ENCODE measurements at regions not wholly inside any gene's neighbourhood (a gene's known extent, or its start where the extent isn't known, plus 50 kb on each side); places are given as distances from the start of the nearest gene placed in this dataset.

GRCh38 chr1:191895049-191895448 is 263.2 kb upstream of the RGS18 start:
- H3K4me1 Mint-ChIP-seq (ENCODE audit: low read depth), result no peaks in the 10 kb centered on the region

GRCh38 chr1:191895462-191896058 is 262.7 kb upstream of the RGS18 start:
- Mint-ChIP-seq H3K4me1 (ENCODE audit: low read depth) (no peaks in the 10 kb centered on the region), H3K27ac (no peak overlapping the region), H3K27me3 (ENCODE audit: insufficient read depth) (no peaks in the 10 kb centered on the region; the same call in 1 of the 2 replicates), H3K4me3 (no peak overlapping the region), H3K9me3 (peaks cover 36% of the 10 kb centered on the region), H3K36me3 (ENCODE audit: low read depth) (no peaks in the 10 kb centered on the region)
- DNase-seq, result no peak
- no peak for TF ChIP-seq CTCF (IDR thresholded peaks at IDR 0.05)

More at GRCh38 chr1:191895049-191895448, 263.2 kb upstream of the RGS18 start:
- H3K4me3 Mint-ChIP-seq, result no peak overlapping the region
- H3K27ac Mint-ChIP-seq, result no peak overlapping the region
- peaks cover 31% of the 10 kb centered on the region for H3K9me3 Mint-ChIP-seq
- H3K27me3 Mint-ChIP-seq (ENCODE audit: insufficient read depth), result no peaks in the 10 kb centered on the region; the same call in 1 of the 2 replicates
- no peak for DNase-seq
- no peaks in the 10 kb centered on the region for H3K36me3 Mint-ChIP-seq (ENCODE audit: low read depth)
- no peak for TF ChIP-seq CTCF (IDR thresholded peaks at IDR 0.05)

GRCh38 chr1:191897134-191897533 is 261.1 kb upstream of the RGS18 start:
- no peak for TF ChIP-seq CTCF (IDR thresholded peaks at IDR 0.05)
- Mint-ChIP-seq H3K27ac (no peak overlapping the region), H3K4me3 (no peak overlapping the region)

DNA sequence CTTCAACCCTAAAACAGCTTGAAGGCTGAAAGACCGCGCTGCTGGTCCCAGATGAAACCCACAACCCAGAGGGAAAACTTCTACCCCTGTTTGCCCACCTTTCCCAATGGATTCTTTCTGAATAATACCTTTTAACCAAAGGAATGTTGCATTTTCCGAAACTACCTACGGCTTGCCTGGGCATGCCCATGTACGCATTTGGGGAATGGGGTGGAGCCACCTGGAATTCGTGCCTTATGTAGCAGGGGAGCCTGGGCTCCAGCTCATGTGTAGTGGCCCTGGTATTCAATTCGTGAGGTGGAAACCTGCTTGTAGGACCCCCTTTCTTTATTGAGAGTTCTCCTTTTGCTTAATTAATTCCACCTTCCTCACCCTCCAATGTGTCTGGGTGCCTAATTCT is 256.6 kb upstream of the RGS18 start:
- no peaks in the 10 kb centered on the region for H3K36me3 Mint-ChIP-seq (ENCODE audit: low read depth)
- peaks cover 40% of the 10 kb centered on the region for H3K9me3 Mint-ChIP-seq
- H3K27ac Mint-ChIP-seq, result no peak overlapping the region
- H3K27me3 Mint-ChIP-seq (ENCODE audit: insufficient read depth), result no peaks in the 10 kb centered on the region
- no peak for TF ChIP-seq CTCF (IDR thresholded peaks at IDR 0.05)
- no peak overlapping the region for H3K4me3 Mint-ChIP-seq
- no peaks in the 10 kb centered on the region for H3K4me1 Mint-ChIP-seq (ENCODE audit: low read depth)
- no peak for DNase-seq

More at GRCh38 chr1:191897134-191897533, 261.1 kb upstream of the RGS18 start:
- no peak for DNase-seq
- no peaks in the 10 kb centered on the region for H3K4me1 Mint-ChIP-seq (ENCODE audit: low read depth)
- H3K36me3 Mint-ChIP-seq (ENCODE audit: low read depth), result no peaks in the 10 kb centered on the region
- H3K27me3 Mint-ChIP-seq (ENCODE audit: insufficient read depth), result no peaks in the 10 kb centered on the region; the same call in 1 of the 2 replicates
- peaks cover 42% of the 10 kb centered on the region for H3K9me3 Mint-ChIP-seq

GRCh38 chr1:191904991-191905390 is 253.3 kb upstream of the RGS18 start:
- Mint-ChIP-seq H3K9me3 (peaks cover 50% of the 10 kb centered on the region), H3K27ac (no peak overlapping the region), H3K27me3 (ENCODE audit: insufficient read depth) (no peaks in the 10 kb centered on the region), H3K4me1 (ENCODE audit: low read depth) (no peaks in the 10 kb centered on the region), H3K36me3 (ENCODE audit: low read depth) (0 out of 2 replicates have a peak, but pooled peaks cover 6% of the 10 kb centered on the region), H3K4me3 (no peak overlapping the region)
- no peak for DNase-seq
- TF ChIP-seq CTCF (IDR thresholded peaks at IDR 0.05), result no peak
